GM19193 (cell line): ENCODE measurements at regions not wholly inside any gene's neighbourhood (a gene's known extent, or its start where the extent isn't known, plus 50 kb on each side); places are given as distances from the start of the nearest gene placed in this dataset.

Experiments
- POLR2A ChIP-seq: IDR thresholded peaks from 4 replicates; pipeline ENCODE4 v1.6.1; 2011; ENCODE audit not compliant: insufficient read depth, insufficient read length; ENCODE audit errors: extremely low read depth

DNA sequence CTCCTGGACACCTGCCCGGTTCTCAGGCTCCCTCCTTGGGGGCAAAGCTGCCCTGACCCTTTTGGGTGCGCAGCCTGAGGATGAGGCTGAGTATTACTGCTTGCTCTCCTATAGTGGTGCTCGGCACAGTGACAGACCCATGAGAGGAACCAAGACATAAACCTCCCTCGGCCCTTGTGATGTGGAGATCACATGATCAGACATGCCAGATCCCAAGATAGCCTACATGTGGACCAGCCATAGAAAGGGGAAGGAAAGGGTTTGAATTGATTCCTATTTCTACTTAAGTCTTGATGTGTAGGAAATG, 125.3 kb downstream of the VPREB1 start:
- TF ChIP-seq POLR2A = no peak

DNA sequence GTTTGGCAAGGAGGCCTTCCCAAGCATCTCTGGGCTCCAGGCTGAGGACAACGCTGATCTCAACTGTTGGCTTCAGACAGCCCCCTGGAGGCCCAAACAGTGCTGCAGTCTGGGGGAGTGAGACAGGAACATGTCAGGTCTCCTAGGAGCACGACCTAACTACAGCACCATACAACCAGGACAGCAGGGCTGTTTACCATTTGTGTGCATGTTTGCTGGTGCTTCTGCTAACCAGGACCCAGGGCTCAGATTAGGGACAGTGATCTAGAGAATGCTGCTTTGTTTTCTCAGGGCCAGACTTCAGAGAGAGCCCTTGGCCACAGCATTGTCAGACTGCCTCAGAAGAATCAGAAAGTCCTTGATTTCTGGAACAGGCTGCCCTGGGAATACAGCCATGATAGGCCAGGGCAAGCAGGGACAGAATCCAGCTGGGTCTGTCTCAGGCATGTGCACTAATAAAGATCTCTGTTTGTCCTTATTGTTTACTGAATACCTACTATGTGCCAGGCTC, 126.5 kb downstream of the VPREB1 start:
- TF ChIP-seq POLR2A = no peak

DNA sequence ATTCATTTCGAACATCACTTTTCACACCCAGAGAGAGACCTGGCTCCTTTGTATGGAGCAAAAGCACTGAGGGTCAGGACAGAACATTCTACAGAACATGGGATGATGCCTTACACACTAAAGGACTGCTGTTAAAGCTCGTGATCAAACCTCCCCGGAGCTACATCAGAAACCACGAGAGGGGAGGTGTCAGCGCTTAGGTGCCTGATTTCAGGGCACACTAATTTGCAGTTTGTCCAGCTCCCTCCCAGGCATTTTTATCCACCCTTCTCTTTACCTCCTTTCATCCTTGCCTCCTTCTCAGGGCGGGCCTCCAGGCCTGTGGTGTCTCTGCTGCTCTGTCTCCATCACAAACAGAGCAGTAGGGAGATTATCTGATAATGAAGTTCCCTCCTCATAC, 127.5 kb downstream of the VPREB1 start:
- no peak for TF ChIP-seq POLR2A

DNA sequence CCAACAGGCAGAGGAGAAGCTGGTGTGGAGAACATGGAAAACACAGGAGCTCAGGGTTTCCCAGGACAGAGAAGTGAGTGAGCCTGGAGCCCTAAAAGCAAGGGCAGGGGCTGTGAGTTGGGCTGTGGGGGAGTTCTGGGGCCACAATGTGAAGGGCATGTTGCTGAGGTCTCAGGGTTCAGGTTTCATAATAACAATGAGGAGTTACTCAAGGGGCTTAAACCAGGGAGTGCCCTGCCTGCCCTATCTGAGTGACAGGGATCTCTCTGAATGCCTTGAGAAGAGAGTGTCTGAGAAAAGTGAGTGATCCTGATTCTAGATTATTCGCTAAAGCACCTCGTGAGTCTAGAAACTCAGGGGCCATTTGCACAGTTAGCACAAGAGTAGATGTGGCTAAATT, 129.6 kb downstream of the VPREB1 start:
- TF ChIP-seq POLR2A = no peak

DNA sequence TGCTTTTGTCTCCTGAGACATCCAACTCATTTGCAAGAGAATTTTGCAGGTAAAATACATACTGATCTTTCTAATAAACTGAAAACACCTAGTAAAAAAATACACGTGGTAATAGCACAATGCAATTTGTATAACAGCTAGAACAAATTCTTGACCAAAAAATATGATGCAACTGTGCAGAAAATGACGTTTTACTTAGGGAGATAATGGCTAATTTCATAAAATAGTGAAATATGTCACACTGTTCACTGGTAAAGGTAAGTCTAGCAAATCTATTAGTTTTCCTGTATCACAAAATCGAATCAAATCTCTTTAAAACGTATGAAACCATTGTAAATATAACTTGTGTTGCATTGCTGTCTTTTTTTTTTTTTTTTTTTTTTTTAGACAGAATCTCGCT, 130.0 kb downstream of the VPREB1 start:
- no peak for TF ChIP-seq POLR2A

DNA sequence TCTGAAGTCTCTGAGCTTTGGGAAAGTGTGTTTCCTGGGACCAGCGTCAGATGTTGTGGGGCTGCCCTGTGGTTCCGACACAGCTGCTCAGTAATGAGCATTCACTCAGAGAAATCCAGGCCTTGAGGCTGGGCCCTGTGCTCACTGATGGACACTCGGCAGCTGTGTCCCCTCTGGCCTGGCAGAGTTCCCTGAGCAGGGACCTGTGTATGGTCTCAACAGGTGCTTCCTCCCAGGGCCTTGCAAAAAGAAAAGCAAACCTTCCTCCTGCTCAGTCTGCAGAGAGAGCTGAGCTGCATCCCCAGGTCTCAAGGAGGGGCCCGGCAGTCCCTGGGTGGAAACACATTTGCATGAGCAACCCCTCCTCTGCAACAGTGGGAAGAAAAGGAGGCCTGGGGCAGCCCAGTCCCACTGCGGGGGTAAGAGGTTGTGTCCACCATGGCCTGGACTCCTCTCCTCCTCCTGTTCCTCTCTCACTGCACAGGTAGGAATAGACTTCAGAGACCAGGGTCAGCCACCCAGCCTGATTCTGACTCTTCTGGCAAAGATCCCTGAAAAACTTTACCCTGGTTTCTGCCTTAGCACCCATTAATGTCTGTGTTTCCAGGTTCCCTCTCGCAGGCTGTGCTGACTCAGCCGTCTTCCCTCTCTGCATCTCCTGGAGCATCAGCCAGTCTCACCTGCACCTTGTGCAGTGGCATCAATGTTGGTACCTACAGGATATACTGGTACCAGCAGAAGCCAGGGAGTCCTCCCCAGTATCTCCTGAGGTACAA, 131.2 kb downstream of the VPREB1 start:
- TF ChIP-seq POLR2A = no peak

DNA sequence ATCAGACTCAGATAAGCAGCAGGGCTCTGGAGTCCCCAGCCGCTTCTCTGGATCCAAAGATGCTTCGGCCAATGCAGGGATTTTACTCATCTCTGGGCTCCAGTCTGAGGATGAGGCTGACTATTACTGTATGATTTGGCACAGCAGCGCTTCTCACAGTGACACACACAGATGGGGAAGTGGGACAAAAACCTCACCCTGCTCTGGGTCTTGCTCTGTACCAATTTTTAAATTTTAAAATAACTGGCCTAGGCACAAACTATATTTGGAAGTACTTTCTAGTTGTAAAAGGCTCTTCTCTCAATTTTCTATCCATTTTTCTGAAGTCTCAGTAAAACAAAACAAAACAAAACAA, 131.7 kb downstream of the VPREB1 start:
- TF ChIP-seq POLR2A = no peak

DNA sequence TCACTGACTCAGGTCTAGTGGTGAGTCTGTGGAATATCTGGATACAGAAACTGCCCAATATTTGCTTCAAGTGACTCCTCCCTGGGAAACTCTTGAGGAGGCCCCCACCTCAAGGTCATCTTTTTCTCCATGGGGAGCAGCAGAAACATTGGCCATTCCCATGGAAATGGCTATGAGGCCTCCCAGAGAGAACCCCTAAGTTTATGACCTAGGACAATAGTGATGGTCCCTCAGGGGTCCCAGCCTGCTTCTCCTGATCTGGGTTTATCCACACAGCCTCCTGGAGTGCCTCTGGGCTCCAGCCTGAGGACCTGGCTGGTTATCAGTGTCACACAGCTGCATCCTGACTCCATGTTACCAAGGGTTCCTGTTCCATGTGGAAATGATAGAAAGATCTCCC, 131.2 kb downstream of the ZNF280B start:
- no peak for TF ChIP-seq POLR2A

DNA sequence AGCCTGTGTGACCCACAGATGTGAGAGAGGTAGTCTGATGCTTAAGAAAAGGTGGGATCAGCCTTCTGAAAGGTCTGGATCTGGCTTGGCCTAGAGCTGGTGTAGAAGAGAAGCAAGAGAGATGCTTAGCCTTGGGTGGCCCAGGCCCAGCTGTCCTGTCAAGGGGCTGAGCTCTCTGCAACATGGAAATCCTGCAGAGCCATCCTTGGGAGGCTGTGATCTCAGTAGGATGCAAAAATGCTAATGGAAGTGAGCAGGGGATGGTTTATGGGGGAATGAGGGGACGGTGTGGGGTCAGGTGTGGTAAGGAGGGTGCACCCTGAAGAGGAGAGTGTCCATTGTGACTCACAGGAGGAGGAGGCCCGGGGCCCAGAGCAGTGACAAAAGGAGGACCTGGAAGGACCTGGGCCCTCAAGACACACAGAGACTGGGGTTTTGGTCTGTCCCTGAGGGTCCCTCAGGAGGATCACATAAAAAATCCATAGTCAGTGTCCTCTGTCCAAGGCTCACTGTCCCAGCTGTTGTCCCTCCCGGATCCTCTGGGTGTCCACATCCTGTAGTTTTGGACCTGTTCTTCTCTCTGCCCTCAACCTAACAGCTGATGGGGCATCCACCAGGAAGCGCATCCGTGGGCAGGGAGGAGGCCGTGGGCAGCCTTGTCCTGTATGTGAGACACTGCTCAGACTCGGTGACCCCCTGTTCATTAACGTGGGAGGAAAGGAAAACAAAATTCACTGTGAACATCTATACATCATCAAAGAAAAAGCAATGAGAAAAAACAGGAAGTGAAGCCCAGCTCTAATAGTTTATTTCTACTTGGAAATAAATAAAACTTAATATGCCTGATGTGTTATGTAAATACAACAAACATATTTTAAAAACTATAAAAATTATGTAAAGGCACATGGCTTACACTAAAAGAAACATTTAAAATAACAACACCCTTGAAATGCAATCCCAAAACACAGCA, 129.8 kb downstream of the ZNF280B start:
- no peak for TF ChIP-seq POLR2A

DNA sequence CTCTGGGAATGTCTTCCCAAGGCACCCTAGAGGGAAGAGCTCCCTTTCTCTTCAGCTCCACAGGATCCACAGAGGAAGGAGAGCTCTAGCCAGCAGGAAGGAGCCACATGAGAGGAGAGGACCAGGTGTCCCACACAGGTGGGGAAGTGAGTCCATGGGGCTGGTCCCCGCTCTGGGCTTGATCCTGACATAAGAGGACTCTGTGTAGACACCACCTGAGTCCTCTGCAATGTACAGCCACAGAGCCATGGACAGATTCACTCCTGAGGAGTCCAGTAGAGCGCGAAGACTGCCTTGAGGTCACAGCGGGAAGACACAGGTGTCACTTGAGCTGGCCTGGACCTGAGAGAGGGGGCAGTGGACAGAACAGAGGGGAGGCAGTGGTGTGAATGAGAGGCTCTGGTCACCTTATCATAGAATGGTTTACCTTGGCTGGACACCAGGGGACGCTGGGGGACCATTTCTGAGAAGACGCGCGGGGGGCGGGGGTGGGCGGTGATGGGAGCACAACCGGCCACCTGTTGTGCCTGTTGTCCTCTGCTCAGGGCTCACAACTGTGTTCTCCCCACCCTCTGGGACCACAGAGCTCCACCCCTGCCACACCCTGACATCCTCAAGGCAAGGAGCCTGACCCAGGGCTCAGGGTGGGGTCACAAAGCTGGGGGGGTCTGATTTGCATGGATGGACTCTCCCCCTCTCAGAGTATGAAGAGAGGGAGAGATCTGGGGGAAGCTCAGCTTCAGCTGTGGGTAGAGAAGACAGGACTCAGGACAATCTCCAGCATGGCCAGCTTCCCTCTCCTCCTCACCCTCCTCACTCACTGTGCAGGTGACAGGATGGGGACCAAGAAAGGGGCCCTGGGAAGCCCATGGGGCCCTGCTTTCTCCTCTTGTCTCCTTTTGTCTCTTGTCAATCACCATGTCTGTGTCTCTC, 128.2 kb downstream of the ZNF280B start:
- no peak for TF ChIP-seq POLR2A

DNA sequence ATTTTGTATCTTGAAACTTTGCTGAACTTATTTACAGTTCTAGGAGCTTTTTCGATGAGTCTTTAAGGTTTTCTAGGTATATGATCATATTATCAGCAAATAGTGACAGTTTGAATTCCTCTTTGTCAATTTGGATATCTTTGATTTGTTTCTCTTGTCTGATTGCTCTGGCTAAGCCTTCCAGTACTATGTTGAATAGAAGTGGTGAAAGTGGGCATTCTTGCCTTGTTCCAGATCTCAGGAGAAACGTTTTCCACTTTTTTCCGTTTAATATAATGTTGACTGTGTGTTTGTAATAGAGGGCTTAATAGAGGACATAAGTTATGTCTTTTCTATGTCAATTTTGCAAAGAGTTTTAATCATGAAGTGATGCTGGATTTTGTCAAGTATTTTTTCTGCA, 124.3 kb downstream of the ZNF280B start:
- no peak for TF ChIP-seq POLR2A

DNA sequence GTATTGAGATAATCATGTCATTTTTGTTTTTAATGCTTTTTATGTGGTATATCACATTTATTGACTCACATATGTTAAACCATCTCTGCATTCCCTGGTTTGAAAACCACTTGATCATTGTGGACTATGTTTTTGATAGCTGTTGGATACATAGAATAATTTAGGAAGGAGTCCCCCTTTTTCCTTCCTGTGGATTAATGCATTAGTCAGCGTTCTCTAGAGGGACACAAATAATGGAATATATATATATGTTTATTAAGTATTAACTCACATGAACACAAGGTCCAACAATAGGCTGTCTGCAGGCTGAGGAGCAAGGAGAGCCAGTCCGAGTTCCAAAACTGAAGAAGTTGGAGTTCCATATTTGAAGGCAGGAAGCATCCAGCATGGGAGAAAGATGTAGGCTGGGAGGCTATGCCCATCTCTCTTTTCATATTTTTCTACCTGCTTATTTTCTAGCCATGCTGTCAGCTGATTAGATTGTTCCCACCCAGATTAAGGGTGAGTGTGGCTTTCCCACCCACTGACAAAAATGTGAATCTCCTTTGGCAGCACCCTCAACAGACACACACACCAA, 123.8 kb downstream of the ZNF280B start:
- no peak for TF ChIP-seq POLR2A

DNA sequence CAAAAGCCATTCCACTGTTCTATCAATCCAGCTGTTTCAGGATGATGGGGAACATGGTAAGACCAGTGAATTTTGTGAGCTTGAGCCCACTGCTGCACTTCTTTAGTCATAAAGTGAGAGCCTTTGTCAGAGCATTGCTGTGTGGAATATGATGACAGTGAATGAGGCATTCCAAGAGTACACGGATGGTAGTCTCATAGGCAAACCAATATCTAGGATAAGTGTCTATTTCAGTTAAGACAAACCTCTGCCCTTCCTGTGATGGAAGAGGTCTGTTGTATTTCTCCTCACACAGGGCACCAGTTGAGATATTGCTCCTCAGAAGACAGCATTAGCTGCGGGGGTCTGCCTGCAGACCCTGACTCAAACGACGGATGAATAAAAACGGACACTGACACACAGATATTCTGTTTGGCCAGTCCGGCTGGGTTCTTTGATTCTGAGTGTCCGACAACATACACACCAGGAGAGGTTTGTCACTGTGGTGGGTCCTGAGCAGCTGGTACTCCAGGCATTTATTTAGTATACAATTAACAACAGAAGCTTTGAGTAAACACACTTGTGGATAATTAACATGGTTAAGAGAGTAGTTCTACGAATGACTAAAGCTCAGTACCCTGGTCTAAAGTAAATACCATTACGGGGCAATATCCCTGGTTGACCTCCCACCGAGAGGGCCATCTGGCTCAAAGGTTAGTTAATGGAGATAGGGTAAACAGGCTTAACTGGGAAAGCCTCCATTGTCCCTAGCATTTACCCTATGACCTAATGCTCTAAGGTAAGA, 121.7 kb downstream of the ZNF280B start:
- no peak for TF ChIP-seq POLR2A

DNA sequence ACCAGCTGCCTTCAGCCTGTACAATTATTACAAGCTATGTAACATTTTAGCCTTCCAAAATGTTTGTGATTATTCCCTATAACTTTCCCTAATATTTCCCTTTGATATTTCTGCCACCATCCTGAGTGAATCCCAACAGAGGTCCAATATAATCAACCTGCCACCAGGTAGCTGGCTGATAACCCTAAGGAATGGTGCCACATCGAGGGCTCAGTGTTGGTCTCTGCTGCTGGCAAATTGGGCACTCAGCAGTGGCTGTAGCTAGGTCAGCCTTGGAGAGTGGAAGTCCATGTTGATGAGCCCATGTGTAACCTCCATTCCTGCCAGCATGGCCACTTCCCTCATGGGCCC, 121.2 kb downstream of the ZNF280B start:
- no peak for TF ChIP-seq POLR2A
